B cell (primary cell): ENCODE measurements at regions not wholly inside any gene's neighbourhood (a gene's known extent, or its start where the extent isn't known, plus 50 kb on each side); places are given as distances from the start of the nearest gene placed in this dataset.

Source experiments
- EZH2 ChIP-seq: IDR thresholded peaks from 2 replicates; pipeline ENCODE4 v1.6.1; 2012; ENCODE audit warnings: borderline replicate concordance, low read depth, mild to moderate bottlenecking, moderate library complexity, low read length; ENCODE audit not compliant: insufficient read depth, poor library complexity, severe bottlenecking
- TF ChIP-seq, protein P1 (sequence below): fragments of 200-600 bp; IDR thresholded peaks from one replicate; pipeline ENCODE4 v1.8.0; 2022; ENCODE audit warnings: antibody characterized with exemption, mild to moderate bottlenecking

DNA sequence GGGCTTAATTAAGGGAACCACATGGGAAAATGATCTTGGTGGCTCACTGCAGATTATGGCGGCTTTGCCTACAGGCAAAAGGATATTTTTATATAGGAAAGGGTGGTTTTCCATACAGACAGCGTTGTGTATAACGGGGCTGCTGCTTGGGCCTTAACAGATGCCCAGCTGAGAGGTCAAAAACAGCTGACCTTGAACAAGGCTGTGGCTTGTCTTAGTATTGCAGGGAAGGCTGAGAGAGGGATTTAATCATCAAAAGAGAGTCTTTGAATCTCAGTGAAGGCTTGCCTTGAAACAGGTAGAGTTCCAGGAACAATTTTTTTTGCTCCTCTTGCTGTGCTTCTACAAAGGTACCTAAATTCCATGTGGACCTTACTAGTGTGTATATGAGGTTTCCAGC is 301.6 kb upstream of the C11orf87 start:
- TF ChIP-seq, protein P1, sequence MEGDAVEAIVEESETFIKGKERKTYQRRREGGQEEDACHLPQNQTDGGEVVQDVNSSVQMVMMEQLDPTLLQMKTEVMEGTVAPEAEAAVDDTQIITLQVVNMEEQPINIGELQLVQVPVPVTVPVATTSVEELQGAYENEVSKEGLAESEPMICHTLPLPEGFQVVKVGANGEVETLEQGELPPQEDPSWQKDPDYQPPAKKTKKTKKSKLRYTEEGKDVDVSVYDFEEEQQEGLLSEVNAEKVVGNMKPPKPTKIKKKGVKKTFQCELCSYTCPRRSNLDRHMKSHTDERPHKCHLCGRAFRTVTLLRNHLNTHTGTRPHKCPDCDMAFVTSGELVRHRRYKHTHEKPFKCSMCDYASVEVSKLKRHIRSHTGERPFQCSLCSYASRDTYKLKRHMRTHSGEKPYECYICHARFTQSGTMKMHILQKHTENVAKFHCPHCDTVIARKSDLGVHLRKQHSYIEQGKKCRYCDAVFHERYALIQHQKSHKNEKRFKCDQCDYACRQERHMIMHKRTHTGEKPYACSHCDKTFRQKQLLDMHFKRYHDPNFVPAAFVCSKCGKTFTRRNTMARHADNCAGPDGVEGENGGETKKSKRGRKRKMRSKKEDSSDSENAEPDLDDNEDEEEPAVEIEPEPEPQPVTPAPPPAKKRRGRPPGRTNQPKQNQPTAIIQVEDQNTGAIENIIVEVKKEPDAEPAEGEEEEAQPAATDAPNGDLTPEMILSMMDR: no peak
- no peak for TF ChIP-seq EZH2
